Ishikawa (cell line): ENCODE measurements at regions not wholly inside any gene's neighbourhood (a gene's known extent, or its start where the extent isn't known, plus 50 kb on each side); places are given as distances from the start of the nearest gene placed in this dataset.

ENCODE experiments used
- CEBPB ChIP-seq: IDR thresholded peaks from 2 replicates; pipeline ENCODE4 v1.6.1; 2012
- CREB1 ChIP-seq: IDR thresholded peaks from 2 replicates; pipeline ENCODE4 v1.6.1; 2012; ENCODE audit warnings: low read depth
- EP300 ChIP-seq: IDR thresholded peaks from 2 replicates; pipeline ENCODE4 v1.6.1; 2012; ENCODE audit warnings: borderline replicate concordance
- MAX ChIP-seq: IDR thresholded peaks from 2 replicates; pipeline ENCODE4 v1.6.1; 2012
- NFIC ChIP-seq: IDR thresholded peaks from 2 replicates; pipeline ENCODE4 v1.6.1; 2012
- REST ChIP-seq: IDR thresholded peaks from 2 replicates; pipeline ENCODE4 v1.6.1; 2012; ENCODE audit warnings: low read depth, mild to moderate bottlenecking
- TAF1 ChIP-seq: IDR thresholded peaks from 2 replicates; pipeline ENCODE4 v1.6.1; 2012; ENCODE audit warnings: low read depth, mild to moderate bottlenecking
- TEAD4 ChIP-seq: IDR thresholded peaks from 2 replicates; pipeline ENCODE4 v1.6.1; 2012
- USF1 ChIP-seq: IDR thresholded peaks from 2 replicates; pipeline ENCODE4 v1.6.1; 2012
- YY1 ChIP-seq: IDR thresholded peaks from 2 replicates; pipeline ENCODE4 v1.6.1; 2012; ENCODE audit warnings: low read depth
- ZBTB7A ChIP-seq: IDR thresholded peaks from 2 replicates; pipeline ENCODE4 v1.6.1; 2012; ENCODE audit warnings: low read depth

DNA sequence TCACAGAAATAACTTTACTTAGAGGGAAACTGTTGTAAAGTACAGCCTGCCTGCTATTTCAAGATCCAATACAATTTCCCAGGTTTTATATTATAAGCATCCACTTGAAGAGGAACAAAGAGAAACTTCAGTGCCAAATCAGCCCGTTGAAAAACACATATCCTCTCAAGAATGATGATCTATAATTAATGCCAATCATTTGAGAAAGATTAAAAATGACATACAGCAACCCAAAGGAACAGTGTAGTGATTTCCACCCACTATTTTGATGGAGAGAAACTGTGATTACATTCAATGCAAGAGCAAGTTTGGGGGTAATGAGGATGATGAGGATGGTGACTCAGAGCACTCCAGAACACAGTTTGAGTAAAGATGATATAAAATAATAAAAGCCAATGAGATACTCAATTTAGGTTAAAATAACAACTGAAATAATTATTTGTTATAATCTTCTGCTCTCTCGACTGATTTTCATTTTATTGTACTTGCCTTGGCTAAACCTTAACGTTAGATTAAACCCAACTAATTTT lies 715.5 kb downstream of the NCAM2 start:
- no peak for TF ChIP-seq EP300
- no peak for TF ChIP-seq CREB1
- no peak for TF ChIP-seq USF1
- TF ChIP-seq CEBPB: no peak
- TF ChIP-seq NFIC: no peak
- TF ChIP-seq YY1: no peak
- TF ChIP-seq TEAD4: no peak
- TF ChIP-seq REST: no peak
- no peak for TF ChIP-seq ZBTB7A
- TF ChIP-seq TAF1: no peak
- TF ChIP-seq MAX: no peak
